ENCODE measurements at regions not wholly inside any gene's neighbourhood (a gene's known extent, or its start where the extent isn't known, plus 50 kb on each side); places are given as distances from the start of the nearest gene placed in this dataset.
A peak's percentile ranks its signal among the peaks of the same experiment; 100 is the strongest.
"Not testable (repeated sequence)": the region's sequence is repeated elsewhere in the genome, so short reads cannot be mapped to it uniquely, and the experiment has no call there.

DNA sequence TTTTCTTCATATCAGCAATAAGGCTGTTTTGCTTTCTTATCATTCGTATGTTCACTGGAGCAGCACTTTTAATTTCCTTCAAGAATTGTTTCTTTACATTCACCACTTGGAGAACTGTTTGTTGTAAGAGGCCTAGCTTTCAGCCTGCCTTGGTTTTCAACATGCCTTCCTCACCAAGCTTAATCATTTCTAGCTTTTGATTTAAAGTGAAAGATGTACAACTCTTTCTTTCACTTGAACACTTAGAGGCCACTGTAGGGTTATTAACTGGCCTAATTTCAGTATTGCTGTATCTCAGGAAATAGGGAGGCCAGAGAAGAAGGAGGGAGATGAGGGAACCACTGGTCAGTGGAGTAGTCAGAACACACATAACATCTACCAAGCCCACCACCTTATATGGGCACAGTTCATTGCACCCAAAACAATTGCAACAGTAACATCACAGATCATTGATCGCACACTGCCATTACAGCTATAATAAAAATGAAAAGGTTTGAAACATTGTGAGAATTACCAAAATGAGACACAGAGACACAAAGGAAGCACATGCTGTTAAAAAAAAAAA, 181.4 kb upstream of the TUBA3C start:
- DNase-seq: peak; percentile 11

DNA sequence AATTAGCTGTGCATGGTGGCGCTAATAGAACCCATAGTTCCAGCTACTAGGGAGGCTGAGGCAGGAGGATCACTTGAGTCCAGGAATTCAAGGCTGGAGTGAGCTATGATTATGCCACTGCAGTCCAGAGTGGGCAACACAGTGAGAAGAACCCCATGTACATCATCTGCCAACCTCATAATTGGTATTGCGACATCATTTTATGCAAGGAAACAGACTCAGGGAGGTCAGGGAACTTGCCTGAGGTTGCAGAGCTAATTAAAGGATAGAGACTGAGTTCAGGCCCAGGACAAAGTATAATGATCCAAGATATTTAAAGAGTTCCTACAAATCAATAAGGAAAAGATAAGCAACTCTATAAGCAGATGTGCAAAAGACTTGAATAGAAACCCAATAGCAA, 178.1 kb upstream of the TUBA3C start:
- DNase-seq: not testable (repeated sequence)

DNA sequence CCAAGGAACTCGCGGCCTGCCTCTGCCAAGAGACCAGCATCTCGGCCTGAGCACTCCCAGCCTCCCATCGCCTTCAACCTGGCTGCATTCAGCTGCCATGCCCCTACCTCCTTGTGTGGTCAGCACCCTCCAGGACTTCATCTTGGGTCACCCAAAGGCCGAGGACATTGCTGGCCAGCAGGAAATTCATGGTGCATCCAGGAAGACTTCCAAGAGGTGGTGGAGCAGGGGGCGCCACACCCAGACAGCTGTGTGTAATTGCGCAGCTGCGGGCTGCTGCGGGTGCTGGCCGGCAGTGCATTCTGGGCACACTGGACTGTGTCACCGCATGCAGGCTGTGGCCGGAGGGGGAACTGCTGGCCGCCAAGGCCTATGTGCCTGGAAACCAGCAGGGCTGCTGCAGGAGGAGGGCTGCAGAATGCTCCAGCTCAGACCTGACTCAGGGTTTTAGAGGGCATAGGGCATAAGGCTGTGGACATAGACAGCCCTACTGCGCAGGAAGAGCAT, 164.3 kb upstream of the TUBA3C start:
- no peak for DNase-seq

DNA sequence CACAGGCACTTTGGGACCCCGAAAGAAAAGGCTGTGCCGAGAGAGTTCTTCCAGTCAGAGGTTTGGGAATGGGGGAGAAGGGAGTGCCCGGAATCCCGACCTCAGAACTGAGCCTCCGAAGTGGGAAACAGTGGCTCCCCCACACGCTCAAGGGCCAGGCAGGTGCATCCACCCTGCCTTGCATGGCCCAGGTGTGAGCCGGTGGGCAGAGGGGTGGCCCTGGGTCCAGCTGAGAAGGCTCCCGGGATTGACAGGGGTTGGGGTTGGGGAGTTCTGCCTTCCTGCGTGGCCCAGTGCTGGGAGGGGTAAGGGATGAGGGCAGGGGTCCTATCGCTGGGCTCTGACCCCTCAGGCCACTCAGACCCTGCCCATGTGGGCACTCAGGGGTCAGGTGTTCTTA, 163.5 kb upstream of the TUBA3C start:
- DNase-seq: no peak

DNA sequence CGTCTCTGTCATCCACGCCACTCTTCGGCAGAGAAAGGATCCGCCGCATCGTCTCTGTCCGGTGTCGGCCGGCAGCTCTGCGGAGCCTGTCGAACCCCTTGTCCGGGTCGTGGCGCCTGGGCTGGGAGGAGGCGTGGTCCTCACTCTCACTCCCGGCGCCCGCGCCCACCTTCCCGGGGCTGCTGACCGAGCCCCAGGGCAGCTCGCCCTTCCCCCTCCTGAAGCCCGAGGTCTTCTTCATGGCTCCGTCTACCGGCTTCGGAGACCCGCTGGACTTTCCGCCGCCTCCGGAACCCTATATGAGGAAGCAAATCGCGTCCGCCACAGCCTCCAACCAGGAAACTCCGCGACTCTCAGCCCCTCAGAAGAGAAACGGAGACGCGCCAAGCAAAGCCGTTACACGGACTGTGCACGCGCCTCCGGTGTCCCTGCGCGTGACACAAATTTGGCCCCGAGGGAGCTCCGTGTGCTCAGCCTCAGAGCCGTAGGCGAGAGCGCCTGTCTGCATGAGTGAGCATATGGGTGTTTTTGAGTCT, 163.0 kb upstream of the TUBA3C start:
- not testable (repeated sequence) for DNase-seq

DNA sequence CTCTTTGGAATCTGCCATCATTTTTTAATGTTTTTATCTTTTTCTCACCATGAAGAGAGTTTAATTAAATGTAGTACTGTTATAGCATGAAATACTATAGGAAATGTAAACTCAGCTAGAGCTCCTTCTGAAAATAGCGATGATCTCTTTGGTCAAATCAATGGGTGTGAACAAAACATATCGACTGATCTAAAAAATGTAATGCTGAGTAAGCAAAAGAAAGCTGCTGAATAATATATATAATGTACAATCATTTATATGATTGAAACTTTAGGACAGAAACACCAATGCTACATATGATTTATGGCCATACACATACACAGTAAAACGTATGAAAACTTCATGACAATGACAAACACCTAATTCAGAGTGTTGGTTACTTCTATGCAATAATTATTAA, 150.8 kb upstream of the TUBA3C start:
- no peak for DNase-seq

DNA sequence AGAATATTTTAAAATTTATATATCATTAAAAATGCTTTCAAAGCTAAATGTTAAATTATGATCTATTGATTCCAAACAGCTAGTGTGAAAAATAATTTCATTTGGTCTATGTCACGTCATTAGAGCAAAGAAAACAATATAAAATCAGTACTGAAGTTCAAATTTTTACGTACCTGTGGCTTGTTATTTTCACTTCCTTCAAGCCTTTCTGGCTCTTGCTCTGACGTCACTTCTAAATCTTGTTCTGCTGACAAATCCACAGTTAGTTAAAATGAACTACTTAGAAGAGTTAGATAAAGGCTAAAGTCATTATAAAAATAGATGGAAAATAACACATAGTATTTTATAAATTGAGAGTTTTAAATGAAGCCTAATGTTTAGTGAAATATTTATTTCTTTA, 147.7 kb upstream of the TUBA3C start:
- no peak for DNase-seq

DNA sequence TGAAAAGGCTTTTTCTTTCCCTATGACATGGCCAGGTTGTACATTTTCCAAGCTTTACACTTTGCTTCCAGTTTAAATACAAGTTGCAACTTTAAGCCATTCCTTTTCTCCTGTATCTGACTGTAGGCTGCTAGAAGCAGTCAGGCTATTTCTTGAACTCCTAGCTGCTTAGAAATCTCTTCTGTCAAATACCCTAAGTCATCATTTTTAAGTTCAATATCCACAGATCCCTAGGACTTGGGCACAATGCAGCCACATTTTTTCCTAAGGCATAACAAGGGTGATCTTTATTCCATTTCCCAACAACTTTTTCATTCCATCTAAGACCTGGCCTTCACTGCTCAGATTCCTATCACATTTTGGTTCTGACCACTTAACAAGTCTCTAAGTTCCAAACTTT, 142.7 kb upstream of the TUBA3C start:
- DNase-seq: no peak

DNA sequence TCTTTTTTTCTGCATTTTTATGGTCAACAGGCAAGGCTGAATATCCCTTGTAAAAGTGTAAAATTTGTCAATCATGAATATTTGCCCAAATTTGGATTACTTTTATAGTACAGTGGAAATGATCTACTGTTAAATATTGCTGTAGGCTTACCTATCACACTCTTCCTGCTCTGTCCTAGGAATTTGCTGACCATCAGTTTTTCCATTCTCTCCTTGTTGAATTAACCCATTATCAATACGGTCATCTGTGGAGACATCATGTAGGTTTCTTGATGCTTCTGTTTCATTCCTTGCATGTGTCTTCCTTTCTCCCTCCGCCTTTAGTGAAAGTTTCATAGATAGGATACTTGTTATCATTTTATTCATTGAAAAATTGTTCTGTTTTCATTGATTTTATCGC, 139.6 kb upstream of the TUBA3C start:
- DNase-seq: no peak

DNA sequence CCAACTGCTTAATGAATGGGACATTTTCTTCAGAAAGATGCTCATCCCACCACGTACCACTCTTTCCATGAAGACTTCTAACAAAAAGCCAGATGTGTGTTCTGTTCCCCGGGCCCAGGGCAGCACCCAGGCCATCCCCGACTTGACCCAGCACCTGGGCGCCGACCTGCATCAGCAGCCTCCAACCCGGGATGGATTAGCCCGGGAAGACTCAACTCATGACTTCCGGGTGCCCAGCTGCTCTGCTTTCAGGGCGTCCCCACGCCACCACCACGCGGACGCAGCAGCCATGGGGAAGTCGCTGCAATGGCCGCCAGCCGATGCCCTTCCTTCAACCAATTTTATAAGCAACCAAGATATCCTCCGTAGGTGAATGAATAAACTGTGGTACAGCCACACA, 123.8 kb upstream of the TUBA3C start:
- DNase-seq: no peak

DNA sequence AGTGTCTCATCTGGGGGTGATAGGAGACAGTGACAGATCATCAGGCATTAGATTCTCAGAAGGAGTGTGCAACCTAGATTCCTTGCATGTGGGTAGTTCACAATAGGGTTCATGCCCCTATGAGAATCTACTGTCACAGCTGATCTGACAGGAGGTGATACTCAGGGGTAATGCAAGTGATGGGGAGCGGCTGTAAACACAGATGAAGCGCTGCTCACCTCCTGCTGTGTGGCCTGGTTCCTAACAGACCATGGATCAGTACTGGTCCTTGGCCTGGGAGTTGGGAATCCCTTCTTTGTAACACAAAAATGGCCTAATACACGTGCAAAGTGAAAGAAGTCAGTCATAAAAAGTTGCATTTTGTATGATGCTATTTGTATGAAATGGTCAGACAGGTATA, 107.6 kb upstream of the TUBA3C start:
- no peak for DNase-seq

DNA sequence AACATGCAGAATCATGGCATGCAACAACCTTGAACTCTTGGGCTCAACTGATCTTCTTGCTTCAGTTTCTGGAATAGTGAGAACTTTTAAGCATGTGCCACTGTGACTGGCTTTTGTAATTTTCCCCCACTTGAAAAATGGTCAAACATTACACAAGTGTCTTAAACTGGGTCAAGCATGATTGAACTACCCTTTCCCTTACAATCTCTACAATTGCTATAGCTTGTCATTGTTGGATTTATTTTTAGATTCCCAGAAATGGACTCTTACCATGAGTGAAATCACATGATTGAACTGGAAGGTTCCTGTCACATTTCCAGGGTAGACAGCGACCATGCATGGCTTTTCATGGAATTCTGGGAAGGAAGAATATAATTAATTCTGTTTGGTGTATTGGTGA, 102.2 kb upstream of the TUBA3C start:
- DNase-seq: no peak

DNA sequence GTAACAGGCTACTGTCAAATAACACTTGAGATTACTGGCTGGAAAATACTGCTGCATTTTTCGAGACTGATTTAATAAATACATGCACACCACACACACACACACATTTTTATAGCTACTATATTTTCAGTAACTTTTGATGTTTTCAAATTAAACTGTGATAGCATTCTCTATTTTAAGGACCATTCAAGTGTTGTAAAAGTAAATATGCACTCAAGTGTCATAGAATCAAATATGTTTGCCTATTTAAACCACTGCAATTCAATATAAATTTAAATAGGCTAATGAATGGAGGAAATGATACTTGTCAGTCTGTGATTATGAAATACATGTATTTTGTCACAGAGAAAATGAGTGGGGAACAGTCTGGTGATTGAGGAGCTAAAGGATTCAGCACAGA, 86.7 kb upstream of the TUBA3C start:
- DNase-seq: no peak

DNA sequence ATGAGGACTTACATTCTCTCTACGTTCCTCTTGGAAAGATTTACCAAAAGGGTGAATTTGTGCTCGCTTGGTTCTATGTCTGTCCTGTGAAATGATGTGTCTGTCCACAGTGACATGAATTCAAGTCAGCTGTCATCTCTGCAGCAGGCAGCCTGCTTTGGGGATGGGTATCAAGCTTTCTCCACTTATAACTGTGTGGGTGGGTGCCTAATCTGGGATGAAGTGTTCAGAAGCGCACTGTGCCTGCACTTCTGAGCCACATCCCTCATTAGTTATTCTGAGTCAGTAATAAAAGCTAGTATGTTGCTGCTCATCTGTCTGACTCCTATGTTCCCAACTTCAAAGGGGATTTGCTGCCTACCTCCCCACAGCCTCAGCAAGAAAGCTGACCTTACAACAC, 86.1 kb upstream of the TUBA3C start:
- no peak for DNase-seq

DNA sequence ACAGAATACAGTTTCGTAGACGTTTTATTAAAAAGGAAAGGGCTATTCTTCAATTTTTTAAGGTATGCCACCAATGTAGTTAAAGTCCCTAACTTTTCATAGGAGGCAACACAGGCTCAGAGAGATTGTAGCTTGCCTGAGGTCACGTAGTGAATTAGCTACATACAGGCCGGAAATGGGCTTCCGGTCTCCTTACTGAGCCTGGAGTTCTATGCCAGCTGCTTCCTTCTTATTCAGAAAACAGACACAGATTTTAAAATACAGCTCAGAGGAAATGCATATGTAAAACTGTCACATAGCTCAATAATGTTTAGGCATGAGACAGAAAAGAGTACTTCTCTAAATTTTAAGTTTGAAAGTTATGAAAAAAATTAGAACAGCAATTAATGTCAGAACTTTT, 85.4 kb upstream of the TUBA3C start:
- no peak for DNase-seq

DNA sequence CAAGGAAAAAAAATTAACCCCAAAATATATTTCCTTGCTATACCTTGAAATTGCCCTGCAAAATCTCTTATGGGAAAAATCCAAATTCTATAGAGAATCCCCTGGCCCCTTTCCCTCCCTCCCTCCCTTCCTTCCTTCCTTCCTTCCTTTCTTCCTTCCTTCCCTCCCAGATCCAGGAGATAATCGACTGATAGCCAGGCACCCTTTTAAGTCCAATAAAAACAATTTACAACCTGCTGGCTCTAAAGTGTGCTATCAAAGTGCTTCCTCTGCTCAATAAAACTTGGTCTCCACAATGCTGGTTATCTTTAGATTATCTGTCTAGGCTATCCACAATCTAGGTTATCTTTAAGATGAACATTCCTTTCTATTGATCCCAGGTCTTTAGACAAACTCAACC, 83.1 kb upstream of the TUBA3C start:
- DNase-seq: no peak

DNA sequence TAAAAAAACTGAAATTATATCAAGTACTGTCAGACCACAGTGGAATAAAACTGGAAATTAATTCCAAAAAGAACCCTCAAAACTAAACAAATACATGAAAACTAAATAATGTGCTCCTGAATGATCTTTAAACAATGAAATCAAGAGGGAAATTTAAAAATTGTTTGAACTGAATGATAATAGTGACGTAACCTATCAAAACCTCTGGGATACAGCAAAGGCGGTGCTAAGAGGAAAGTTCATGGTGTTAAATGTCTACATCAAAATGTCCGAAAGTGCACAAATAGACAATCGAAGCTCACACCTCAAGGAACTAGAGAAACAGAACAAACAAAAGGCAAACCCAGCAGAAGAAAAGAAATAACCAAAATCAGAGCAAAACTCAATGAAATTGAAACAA, 70.8 kb upstream of the TUBA3C start:
- DNase-seq: no peak

DNA sequence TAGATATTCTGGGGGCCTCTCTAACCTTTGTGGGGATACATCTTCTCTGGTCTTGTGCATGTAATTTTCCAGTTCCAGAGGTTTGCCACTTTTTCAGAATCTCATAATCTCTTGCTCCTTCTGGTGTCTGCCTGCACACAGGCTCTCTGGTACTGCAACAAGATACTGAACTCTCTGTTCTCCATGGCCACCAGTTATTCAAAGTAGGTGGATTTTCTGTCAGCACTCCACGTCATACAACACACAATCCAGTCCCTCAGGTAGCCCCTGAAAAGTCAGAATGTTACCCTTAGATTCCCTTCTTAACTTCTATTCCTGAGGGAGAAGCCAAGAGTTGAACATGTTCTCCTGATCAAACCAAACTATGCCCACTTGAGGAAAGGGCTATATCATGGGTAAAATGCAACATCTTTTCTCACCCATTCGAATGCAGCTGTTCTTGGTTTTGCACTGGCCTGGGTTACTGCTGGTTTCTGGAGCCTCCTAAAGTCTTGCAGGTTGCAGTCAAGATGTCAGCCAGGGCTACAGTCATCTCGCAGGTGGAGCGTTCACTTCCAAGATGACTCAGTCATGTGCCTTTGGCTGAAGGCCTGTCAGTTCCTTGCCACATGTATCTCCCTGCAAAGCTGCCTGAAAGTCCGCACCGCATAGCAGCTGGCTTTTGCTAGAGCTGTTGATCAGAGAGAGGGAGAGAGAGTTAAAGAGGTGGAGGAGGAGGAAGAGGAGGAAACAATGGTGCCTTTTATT, 57.7 kb upstream of the TUBA3C start:
- DNase-seq: no peak

All from activated CD4-positive, alpha-beta T cell treated with anti-CD3 and anti-CD28 coated beads, Interleukin-2, amount 50 U/mL, for 16 hours (primary cell).